Erythroblast (primary cell): ENCODE measurements at regions not wholly inside any gene's neighbourhood (a gene's known extent, or its start where the extent isn't known, plus 50 kb on each side); places are given as distances from the start of the nearest gene placed in this dataset.

Source experiments
- GATA1 ChIP-seq: IDR thresholded peaks from 2 replicates; pipeline ENCODE4 v1.6.1; 2011; ENCODE audit warnings: low read depth, mild to moderate bottlenecking, control low read depth, low read length, moderate library complexity
- POLR2A ChIP-seq: IDR thresholded peaks from 2 replicates; pipeline ENCODE4 v1.6.1; 2011; ENCODE audit warnings: mild to moderate bottlenecking, low read length

- TF ChIP-seq POLR2A: no peak
- TF ChIP-seq GATA1: no peak
Observed at GRCh38 chr13:80145171-80145690, 195.7 kb downstream of the SPRY2 start.
